GM13976 (cell line): ENCODE measurements at regions not wholly inside any gene's neighbourhood (a gene's known extent, or its start where the extent isn't known, plus 50 kb on each side); places are given as distances from the start of the nearest gene placed in this dataset.

Experiments used
- DNase-seq: peaks from one replicate; pipeline ENCODE4 v3.0.0; 2012; ENCODE audit warnings: low spot score
- in situ Hi-C: fragments of 300-500 bp; cut with MboI; formaldehyde crosslinking; loops from one replicate; pipeline ENCODE4 v1.12.0; 2022; ENCODE audit warnings: low sequenced_read_pairs, mixed read lengths, inconsistent platforms; ENCODE audit not compliant: unreplicated experiment
- TF ChIP-seq, protein P1 (sequence below): IDR thresholded peaks from 2 replicates; pipeline ENCODE4 v1.5.1; 2012; ENCODE audit warnings: borderline replicate concordance, mild to moderate bottlenecking; ENCODE audit not compliant: insufficient read depth; ENCODE audit errors: extremely low read depth, missing control alignments, control extremely low read depth

GRCh38 chrX:11965436-11965835 is 172.8 kb upstream of the FRMPD4 start:
- in situ Hi-C loops, result no loop called here
- TF ChIP-seq, protein P1, sequence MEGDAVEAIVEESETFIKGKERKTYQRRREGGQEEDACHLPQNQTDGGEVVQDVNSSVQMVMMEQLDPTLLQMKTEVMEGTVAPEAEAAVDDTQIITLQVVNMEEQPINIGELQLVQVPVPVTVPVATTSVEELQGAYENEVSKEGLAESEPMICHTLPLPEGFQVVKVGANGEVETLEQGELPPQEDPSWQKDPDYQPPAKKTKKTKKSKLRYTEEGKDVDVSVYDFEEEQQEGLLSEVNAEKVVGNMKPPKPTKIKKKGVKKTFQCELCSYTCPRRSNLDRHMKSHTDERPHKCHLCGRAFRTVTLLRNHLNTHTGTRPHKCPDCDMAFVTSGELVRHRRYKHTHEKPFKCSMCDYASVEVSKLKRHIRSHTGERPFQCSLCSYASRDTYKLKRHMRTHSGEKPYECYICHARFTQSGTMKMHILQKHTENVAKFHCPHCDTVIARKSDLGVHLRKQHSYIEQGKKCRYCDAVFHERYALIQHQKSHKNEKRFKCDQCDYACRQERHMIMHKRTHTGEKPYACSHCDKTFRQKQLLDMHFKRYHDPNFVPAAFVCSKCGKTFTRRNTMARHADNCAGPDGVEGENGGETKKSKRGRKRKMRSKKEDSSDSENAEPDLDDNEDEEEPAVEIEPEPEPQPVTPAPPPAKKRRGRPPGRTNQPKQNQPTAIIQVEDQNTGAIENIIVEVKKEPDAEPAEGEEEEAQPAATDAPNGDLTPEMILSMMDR, result no peak
- DNase-seq, result no peak

DNA sequence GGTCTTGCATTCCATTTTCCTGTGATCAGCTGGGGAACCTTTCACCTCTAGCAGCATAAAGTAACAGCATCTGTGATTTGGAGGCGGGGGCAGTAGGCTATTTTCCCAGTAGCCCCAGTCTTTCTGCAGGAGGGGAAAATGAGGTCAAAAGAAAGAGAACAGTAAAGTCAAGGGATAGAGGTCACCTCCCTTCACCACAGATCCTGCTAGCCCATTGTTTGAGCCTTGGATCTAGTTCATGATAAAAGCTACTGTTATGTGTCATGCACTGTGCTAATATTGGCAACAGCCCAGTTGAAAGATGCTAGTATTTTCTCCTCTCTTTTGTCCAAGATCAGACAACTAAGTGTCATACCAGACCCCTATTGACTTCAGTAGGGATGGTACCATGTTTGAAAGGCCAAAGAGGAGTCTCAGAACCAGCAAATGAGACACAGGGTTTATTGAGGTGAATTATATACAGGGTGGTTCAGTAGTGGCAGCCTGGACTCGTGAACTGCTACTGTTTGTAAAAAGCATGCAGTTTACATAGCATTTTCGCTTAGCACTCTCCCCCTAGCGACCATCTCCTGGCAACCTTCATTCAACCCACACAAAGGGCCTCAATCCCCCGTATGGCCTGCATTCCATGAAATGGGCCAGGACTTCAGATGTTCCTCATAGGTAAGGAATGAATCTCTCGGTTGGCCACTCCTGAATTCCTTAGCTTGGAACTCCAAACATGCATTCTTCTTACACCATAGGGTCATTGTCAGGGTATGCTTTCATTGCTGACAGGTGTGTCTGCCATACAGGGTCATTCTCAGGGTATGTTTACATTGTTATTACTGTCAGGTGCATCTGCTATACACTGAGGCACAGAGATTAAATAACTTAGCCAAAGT is 170.0 kb upstream of the FRMPD4 start:
- no peak for DNase-seq
- TF ChIP-seq, protein P1, result no peak
- in situ Hi-C loops, result no loop called here

DNA sequence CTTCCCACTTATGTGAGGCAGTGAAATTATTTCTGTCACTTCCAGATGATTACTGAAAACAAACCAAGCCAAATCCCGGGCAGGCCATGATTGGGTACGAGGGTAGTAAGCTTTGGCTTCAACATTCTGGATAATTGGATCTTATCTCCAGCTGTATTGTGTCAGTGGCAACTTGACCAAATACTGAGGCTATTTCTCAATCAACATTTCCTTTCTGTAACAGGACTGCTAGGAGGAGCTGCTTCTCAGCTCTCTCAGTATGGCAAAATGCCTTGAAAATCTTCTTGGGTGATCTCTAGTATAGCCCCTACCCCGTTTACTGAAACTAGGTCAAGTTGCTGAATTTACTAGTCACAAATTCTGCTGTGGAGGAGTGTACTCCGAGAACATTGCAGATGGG is 169.3 kb upstream of the FRMPD4 start:
- DNase-seq, result no peak
- in situ Hi-C loops, result no loop called here
- TF ChIP-seq, protein P1, result no peak

DNA sequence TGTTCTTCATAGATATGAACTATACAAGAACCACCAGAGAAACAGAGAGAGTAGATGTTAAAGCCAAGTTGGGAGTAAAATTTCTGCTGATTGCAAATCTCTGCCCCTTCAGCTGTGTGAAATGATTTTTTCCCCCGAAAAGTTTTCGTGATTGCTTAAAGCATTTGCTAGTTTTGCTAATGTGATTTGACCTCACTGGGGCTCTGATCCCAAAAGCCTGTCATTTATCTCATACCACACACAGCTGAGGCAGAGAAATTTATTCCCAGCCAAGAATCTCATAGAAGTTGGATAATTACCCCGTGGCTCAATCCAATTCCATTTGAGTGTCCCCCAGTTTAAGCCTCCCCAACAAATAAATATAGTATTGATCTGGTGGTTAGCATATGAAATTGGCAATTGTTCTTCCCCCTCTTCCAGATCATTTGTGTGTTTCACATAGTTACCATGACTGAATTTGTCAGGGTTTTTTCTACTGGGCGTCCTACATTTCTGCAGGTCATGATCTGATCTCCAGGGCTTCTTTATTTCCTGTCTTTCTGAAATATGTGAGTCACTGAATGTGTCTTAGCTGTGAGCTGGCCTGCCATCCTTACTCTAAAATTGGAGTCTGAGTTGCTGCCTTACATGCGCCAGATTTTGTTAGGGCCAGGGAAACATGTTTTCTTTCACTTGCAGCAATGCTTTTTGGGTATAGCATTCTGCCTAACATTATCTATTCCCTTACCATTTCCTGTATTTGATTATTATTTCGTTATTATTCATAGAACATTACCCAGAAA is 167.5 kb upstream of the FRMPD4 start:
- in situ Hi-C loops, result no loop called here
- DNase-seq, result no peak
- TF ChIP-seq, protein P1, result no peak

DNA sequence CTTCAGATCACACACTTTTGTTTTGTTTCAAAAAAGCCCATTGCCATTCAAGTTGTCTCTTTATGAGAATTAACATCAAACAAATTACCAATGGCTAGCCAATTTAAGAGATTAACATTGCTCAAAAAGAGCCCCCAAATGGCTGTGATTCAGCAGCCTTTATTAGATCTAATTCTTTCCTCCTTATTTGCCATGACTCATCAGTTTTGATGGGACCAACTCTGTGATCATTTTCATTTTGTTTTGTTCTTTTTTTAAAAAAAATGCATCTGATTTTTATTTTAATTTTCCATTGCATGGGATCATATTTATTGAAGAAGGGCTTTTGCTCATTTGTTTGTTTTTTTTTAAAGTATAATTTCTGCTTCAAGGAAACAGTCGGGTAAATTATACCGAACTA is 161.6 kb upstream of the FRMPD4 start:
- no peak for DNase-seq
- in situ Hi-C loops, result no loop called here
- TF ChIP-seq, protein P1, result no peak

DNA sequence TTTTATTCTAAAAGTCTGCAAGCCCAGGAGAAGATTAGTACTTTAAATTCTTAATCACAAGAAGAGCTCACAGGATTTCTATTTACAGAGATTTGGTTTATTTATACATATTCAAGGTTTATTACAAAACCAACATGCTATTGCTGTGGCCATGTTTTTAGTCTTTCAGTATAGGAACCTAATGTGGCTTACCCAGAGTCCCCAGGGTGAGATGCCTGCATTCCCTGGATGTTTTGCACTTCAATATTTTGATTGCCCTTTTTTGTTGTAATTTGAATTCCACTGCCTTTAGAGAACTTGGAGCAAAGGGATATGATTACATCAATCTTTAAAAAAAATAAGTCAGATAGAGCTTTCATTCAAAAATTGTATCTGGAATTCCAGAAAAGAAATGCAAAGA is 146.0 kb upstream of the FRMPD4 start:
- no peak for DNase-seq
- TF ChIP-seq, protein P1, result no peak
- in situ Hi-C loops, result no loop called here
